Tibial nerve (tissue), 4 donors: ENCODE measurements at regions not wholly inside any gene's neighbourhood (a gene's known extent, or its start where the extent isn't known, plus 50 kb on each side); places are given as distances from the start of the nearest gene placed in this dataset.

Experiments
- DNase-seq, 2 donors: peaks; one replicate each; pipeline ENCODE4 v3.0.0-alpha.2; 2019; ENCODE audit warnings: low spot score in 2 of 2
- H3K27ac ChIP-seq, 4 donors: fragments of 200-600 bp; sonication (generic) in 3 of 4; one replicate each; pipeline ENCODE4 v1.5.1; 2017 to 2019; ENCODE audit warnings: mild to moderate bottlenecking in 1 of 4
- H3K27me3 ChIP-seq, 2 donors: fragments of 200-600 bp; sonication (generic) in 1 of 2; one replicate each; pipeline versions ENCODE4 v1.5.1 to v1.6.0; 2017 to 2019
- H3K36me3 ChIP-seq, 3 donors: fragments of 200-600 bp; sonication (generic); one replicate each; pipeline ENCODE4 v1.5.1; 2018 to 2019
- H3K4me1 ChIP-seq, 4 donors: fragments of 200-600 bp; sonication (generic) in 3 of 4; one replicate each; pipeline ENCODE4 v1.5.1; 2017 to 2019
- H3K4me3 ChIP-seq, 4 donors: fragments of 200-600 bp; sonication (generic) in 3 of 4; one replicate each; pipeline ENCODE4 v1.5.1; 2017 to 2019; ENCODE audit warnings: mild to moderate bottlenecking in 1 of 4, moderate library complexity in 1 of 4
- H3K9me3 ChIP-seq, 4 donors: fragments of 200-600 bp; sonication (generic) in 3 of 4; one replicate each; pipeline ENCODE4 v1.5.1; 2017 to 2019
- EP300 ChIP-seq, 2 donors: sonication (generic); formaldehyde crosslinking; IDR thresholded peaks; one replicate each; pipeline ENCODE4 v1.6.1; 2017; ENCODE audit warnings: antibody characterized with exemption in 2 of 2, mild to moderate bottlenecking in 1 of 2
- POLR2A ChIP-seq, 2 donors: fragments of 450-650 bp; IDR thresholded peaks; one replicate each; pipeline ENCODE4 v1.6.1; 2017; ENCODE audit warnings: antibody characterized with exemption in 2 of 2, mild to moderate bottlenecking in 2 of 2, moderate library complexity in 2 of 2
- WGBS, 2 donors: methylation state at CpG; one replicate each; pipeline ENCODE4 v1.1.5; 2018; 5-methylcytosine and 5-hydroxymethylcytosine counted together
- TF ChIP-seq, protein P1 (sequence below), 5 experiments: fragments of 200-600 bp in 3 of 5; fragments of 450-650 bp in 2 of 5; sonication (generic) in 3 of 5; IDR thresholded peaks; one replicate each; pipeline ENCODE4 v1.5.1; 2016 to 2019; ENCODE audit warnings: antibody characterized with exemption in 5 of 5, mild to moderate bottlenecking in 3 of 5, moderate library complexity in 2 of 5

DNA sequence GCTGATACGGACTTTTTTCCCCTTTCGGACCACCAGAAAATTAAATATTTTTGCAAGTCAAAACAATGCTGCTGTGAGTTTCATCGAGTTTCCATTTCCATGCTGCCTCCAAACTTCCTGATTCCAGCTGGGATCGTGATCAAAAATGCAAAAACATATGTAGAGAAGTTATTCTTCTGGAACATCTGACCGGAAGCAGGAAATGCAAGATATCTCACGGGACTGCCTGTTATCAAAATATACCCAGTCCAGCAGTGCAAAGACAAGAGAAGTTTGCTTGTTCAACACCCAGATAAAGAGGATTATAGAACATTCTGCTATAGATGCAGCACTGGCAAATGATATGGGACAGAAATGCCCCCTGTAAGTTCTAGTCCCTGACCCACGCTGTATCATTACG, 726.7 kb upstream of the NR2F2 start:
- H3K9me3 ChIP-seq = peaks cover 0 to 5% (median 0%) of the 10 kb centered on the region in 4 donors
- WGBS, 2 donors = 21 to 28% methylated on average over 8 of the region's 8 CpGs
- no peaks in the 10 kb centered on the region for H3K27me3 ChIP-seq
- H3K4me1 ChIP-seq = peaks cover 0 to 27% (median 2%) of the 10 kb centered on the region in 4 donors
- peak overlapping the region in 1 of 4 donors; percentile 4 for H3K27ac ChIP-seq
- DNase-seq = no peak
- no peak overlapping the region for H3K4me3 ChIP-seq
- H3K36me3 ChIP-seq = no peaks in the 10 kb centered on the region
- TF ChIP-seq EP300 (IDR thresholded peaks at IDR 0.05) (no peak), POLR2A (IDR thresholded peaks at IDR 0.05) (no peak)
- TF ChIP-seq, protein P1, sequence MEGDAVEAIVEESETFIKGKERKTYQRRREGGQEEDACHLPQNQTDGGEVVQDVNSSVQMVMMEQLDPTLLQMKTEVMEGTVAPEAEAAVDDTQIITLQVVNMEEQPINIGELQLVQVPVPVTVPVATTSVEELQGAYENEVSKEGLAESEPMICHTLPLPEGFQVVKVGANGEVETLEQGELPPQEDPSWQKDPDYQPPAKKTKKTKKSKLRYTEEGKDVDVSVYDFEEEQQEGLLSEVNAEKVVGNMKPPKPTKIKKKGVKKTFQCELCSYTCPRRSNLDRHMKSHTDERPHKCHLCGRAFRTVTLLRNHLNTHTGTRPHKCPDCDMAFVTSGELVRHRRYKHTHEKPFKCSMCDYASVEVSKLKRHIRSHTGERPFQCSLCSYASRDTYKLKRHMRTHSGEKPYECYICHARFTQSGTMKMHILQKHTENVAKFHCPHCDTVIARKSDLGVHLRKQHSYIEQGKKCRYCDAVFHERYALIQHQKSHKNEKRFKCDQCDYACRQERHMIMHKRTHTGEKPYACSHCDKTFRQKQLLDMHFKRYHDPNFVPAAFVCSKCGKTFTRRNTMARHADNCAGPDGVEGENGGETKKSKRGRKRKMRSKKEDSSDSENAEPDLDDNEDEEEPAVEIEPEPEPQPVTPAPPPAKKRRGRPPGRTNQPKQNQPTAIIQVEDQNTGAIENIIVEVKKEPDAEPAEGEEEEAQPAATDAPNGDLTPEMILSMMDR (IDR thresholded peaks at IDR 0.05) = no peak

DNA sequence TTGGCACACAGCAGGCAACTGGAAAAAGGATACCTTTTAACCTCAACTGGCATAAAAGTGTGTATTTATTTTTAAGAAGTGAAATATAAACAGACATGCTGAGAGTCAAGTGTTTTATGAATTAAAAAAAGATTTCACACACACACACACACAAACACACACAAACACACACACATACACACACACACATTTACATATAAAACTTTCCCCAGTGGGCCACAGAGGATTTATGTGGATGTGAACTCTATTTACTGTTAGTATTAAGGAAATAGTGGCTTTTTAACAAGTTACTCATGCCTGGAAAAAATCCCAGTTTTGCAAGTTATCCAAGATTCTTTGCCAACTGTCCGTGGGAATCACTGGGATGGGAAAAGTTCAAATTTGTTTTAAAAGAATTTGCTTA, 725.9 kb upstream of the NR2F2 start:
- Histone ChIP-seq H3K4me3 (no peak overlapping the region), H3K9me3 (peaks cover 0 to 5% (median 0%) of the 10 kb centered on the region in 4 donors), H3K4me1 (peaks cover 0 to 23% (median 2%) of the 10 kb centered on the region in 4 donors), H3K27ac (peak overlapping the region in 1 of 4 donors; percentile 59), H3K27me3 (no peaks in the 10 kb centered on the region), H3K36me3 (no peaks in the 10 kb centered on the region)
- TF ChIP-seq POLR2A (IDR thresholded peaks at IDR 0.05) (no peak), EP300 (IDR thresholded peaks at IDR 0.05) (peak in 1 of 2 donors; percentile 45)
- TF ChIP-seq, protein P1 (IDR thresholded peaks at IDR 0.05) = no peak
- peak in 1 of 2 donors; percentile 30 for DNase-seq
- WGBS, 2 donors = 9% methylated on average over 1 of the region's 1 CpG

DNA sequence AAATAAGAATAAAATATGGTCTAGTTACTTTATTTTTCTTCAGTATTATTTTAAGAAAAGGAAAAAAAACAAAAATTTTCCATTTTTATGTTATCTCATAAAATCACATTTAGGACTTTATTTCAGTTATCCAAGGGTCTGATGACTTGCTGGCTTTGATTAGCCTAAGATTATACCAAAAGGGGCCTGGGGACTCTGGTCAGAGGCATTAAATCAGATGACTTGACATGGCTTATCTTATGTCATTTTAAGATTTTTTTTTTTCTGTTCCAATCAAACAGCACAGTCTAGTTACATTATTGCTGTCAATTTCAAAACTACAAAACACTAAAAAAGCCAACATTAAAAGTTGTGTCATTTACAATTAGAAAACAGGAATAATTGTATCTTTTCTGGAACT, 725.4 kb upstream of the NR2F2 start:
- H3K27me3 ChIP-seq = no peaks in the 10 kb centered on the region
- peaks cover 0 to 5% (median 0%) of the 10 kb centered on the region in 4 donors for H3K9me3 ChIP-seq
- no peak overlapping the region for H3K4me3 ChIP-seq
- peak overlapping the region in 1 of 4 donors; percentile 59 for H3K27ac ChIP-seq
- no peaks in the 10 kb centered on the region for H3K36me3 ChIP-seq
- DNase-seq = no peak
- TF ChIP-seq POLR2A (IDR thresholded peaks at IDR 0.05) (no peak), EP300 (IDR thresholded peaks at IDR 0.05) (no peak)
- TF ChIP-seq, protein P1 (IDR thresholded peaks at IDR 0.05) = no peak
- H3K4me1 ChIP-seq = peaks cover 0 to 23% (median 2%) of the 10 kb centered on the region in 4 donors

DNA sequence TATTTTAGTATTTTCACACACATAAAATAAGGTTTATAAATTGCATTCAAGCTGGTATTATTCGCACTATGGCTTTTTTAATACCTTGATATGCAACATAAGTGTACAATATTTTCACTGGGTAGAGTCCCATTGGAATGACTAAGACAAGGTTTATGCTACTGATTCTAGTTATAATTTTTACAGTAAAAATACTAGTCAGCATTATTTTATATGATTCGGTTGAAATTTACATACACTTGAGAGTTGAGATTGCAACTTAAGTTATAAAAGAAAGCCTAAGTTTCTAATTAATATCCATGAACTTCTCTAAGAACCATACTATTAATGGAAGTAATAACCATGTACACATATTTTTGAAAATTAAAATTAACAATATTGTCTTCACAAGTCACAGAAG, 723.9 kb upstream of the NR2F2 start:
- no peak overlapping the region for H3K4me3 ChIP-seq
- peaks cover 0 to 23% (median 2%) of the 10 kb centered on the region in 4 donors for H3K4me1 ChIP-seq
- TF ChIP-seq EP300 (IDR thresholded peaks at IDR 0.05) = no peak
- TF ChIP-seq POLR2A (IDR thresholded peaks at IDR 0.05) = no peak
- TF ChIP-seq, protein P1 (IDR thresholded peaks at IDR 0.05) = no peak
- no peak for DNase-seq
- 96% methylated on average over 2 of the region's 2 CpGs for WGBS, 2 donors
- H3K27me3 ChIP-seq = no peaks in the 10 kb centered on the region
- no peak overlapping the region for H3K27ac ChIP-seq
- H3K9me3 ChIP-seq = no peaks in the 10 kb centered on the region
- H3K36me3 ChIP-seq = no peaks in the 10 kb centered on the region

DNA sequence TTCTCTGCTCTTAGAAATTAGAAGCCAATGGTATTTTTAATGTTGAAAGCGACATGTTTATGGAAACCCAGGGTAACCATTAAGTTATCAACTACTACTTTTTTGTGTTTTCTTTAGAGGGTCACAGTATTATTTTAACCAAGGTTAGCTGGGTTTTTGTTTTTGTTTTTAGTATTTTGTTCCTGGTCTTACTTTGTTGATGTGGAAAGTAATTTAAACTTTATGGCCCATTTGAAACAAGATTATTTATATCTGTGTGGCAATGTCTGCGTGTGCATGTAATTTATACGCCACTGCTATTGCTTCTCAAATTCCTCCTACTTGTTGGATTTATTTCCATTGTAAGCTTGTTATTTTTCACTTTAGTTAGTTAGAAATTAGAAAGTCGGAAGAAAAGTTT, 722.1 kb upstream of the NR2F2 start:
- TF ChIP-seq, protein P1 (IDR thresholded peaks at IDR 0.05) = no peak
- TF ChIP-seq POLR2A (IDR thresholded peaks at IDR 0.05) (no peak), EP300 (IDR thresholded peaks at IDR 0.05) (no peak)
- no peak overlapping the region for H3K4me3 ChIP-seq
- H3K27me3 ChIP-seq = no peaks in the 10 kb centered on the region
- H3K9me3 ChIP-seq = no peaks in the 10 kb centered on the region
- no peaks in the 10 kb centered on the region for H3K36me3 ChIP-seq
- H3K27ac ChIP-seq = no peak overlapping the region
- 93 to 95% methylated on average over 4 of the region's 4 CpGs for WGBS, 2 donors
- no peak for DNase-seq
- peaks cover 0 to 25% (median 2%) of the 10 kb centered on the region in 4 donors for H3K4me1 ChIP-seq
